B cell (primary cell): ENCODE measurements at regions not wholly inside any gene's neighbourhood (a gene's known extent, or its start where the extent isn't known, plus 50 kb on each side); places are given as distances from the start of the nearest gene placed in this dataset.

Experiments
- ATAC-seq: fragments of 200-7000 bp; cut with Tn5 transposase; one replicate; pipeline ENCODE4 v1.10.0; 2021; ENCODE audit warnings: low read depth, mild to moderate bottlenecking, moderate number of reproducible peaks, moderate library complexity
- CTCF ChIA-PET: fragments of 350-600 bp; sonication (Branson Sonifier 250); formaldehyde crosslinking; loops from one replicate; lab custom pipeline; 2021; ENCODE audit warnings: antibody characterized with exemption, inconsistent platforms; lab: Charles Lee
- POLR2A ChIA-PET: fragments of 350-600 bp; sonication (Branson Sonifier 250); formaldehyde crosslinking; loops from one replicate; lab custom pipeline; 2021; ENCODE audit warnings: antibody characterized with exemption; lab: Charles Lee
- DNase-seq: peaks from one replicate; pipeline ENCODE4 v3.0.0; 2013
- H2AFZ ChIP-seq: 2 replicates; pipeline ENCODE4 v1.6.1; 2012; ENCODE audit warnings: mild to moderate bottlenecking, low read depth, low read length; ENCODE audit not compliant: insufficient read depth, poor library complexity, severe bottlenecking
- H3K27ac ChIP-seq, 2 donors: 1 replicate in 1 of 2; 2 replicates in 1 of 2; pipeline ENCODE4 v1.5.1; 2012 to 2013; ENCODE audit warnings: low read length in 2 of 2, mild to moderate bottlenecking in 2 of 2, moderate library complexity in 1 of 2
- H3K27me3 ChIP-seq, 4 experiments: fragments of 200-600 bp in 1 of 4; sonication (generic) in 1 of 4; replicated peaks in 1 of 4; 1 replicate in 2 of 4; 2 replicates in 2 of 4; pipeline versions ENCODE4 v1.6.1 to v1.7.0; 2013 to 2016; ENCODE audit warnings: low read length in 3 of 4, mild to moderate bottlenecking in 2 of 4, mixed read lengths in 1 of 4, moderate library complexity in 1 of 4; ENCODE audit not compliant: insufficient read depth in 4 of 4, control insufficient read depth in 3 of 4; ENCODE audit errors: control extremely low read depth in 1 of 4
- H3K36me3 ChIP-seq, 2 experiments: replicated peaks in 1 of 2; 1 replicate in 1 of 2; 2 replicates in 1 of 2; pipeline versions ENCODE4 v1.6.1 to v1.7.1; 2013; ENCODE audit warnings: low read length in 1 of 2; ENCODE audit not compliant: insufficient read depth in 2 of 2, control insufficient read depth in 1 of 2; ENCODE audit errors: control extremely low read depth in 1 of 2, extremely low read depth in 1 of 2
- H3K4me1 ChIP-seq, 2 donors: fragments of 200-600 bp in 1 of 2; sonication (generic) in 1 of 2; 1 replicate in 1 of 2; 2 replicates in 1 of 2; pipeline versions ENCODE4 v1.5.1 to v1.6.1; 2013 to 2017; ENCODE audit warnings: low read length in 2 of 2; ENCODE audit not compliant: control insufficient read depth in 2 of 2, insufficient read depth in 2 of 2
- H3K4me2 ChIP-seq: replicated peaks from 2 replicates; pipeline ENCODE3; 2012; ENCODE audit warnings: mild to moderate bottlenecking, low read depth, low read length; ENCODE audit not compliant: poor library complexity, severe bottlenecking
- H3K4me3 ChIP-seq, 5 experiments: fragments of 200-600 bp in 1 of 5; sonication (generic) in 1 of 5; 1 replicate in 3 of 5; 2 replicates in 2 of 5; pipeline versions ENCODE4 v1.5.1 to v1.7.0; 2011 to 2016; ENCODE audit warnings: low read length in 4 of 5, mild to moderate bottlenecking in 4 of 5, low read depth in 2 of 5, control low read depth in 1 of 5, moderate library complexity in 1 of 5; ENCODE audit not compliant: insufficient read depth in 1 of 5; ENCODE audit errors: control extremely low read depth in 1 of 5, extremely low read depth in 1 of 5
- H3K79me2 ChIP-seq: fragments of 200-600 bp; sonication (generic); one replicate; pipeline ENCODE4 v1.6.0; 2016; ENCODE audit warnings: low read length; ENCODE audit not compliant: control insufficient read depth, insufficient read depth
- H3K9ac ChIP-seq: fragments of 200-600 bp; sonication (generic); 2 replicates; pipeline ENCODE4 v1.6.1; 2017; ENCODE audit warnings: mild to moderate bottlenecking, low read length, moderate library complexity
- H3K9me3 ChIP-seq, 3 donors: one replicate each; pipeline versions ENCODE4 v1.6.1 to v1.7.1; 2013; ENCODE audit warnings: low read length in 2 of 3; ENCODE audit not compliant: control insufficient read depth in 2 of 3, insufficient read depth in 1 of 3; ENCODE audit errors: control extremely low read depth in 1 of 3
- H4K20me1 ChIP-seq: 2 replicates; pipeline ENCODE4 v1.6.0; 2012; ENCODE audit warnings: mild to moderate bottlenecking, low read length; ENCODE audit not compliant: insufficient read depth, control insufficient read depth, poor library complexity, severe bottlenecking
- H3K27ac Mint-ChIP-seq: one replicate; pipeline ENCODE4 v1.8.0; 2021; ENCODE audit warnings: mixed read lengths
- H3K27me3 Mint-ChIP-seq: one replicate; pipeline ENCODE4 v1.8.0; 2021; ENCODE audit warnings: mixed read lengths
- H3K4me1 Mint-ChIP-seq: one replicate; pipeline ENCODE4 v1.8.0; 2021; ENCODE audit warnings: mixed read lengths
- H3K4me3 Mint-ChIP-seq: one replicate; pipeline ENCODE4 v1.8.0; 2021; ENCODE audit warnings: mixed read lengths
- H3K9me3 Mint-ChIP-seq: one replicate; pipeline ENCODE4 v1.8.0; 2022; ENCODE audit warnings: mixed read lengths; ENCODE audit not compliant: insufficient read depth
- CTCF ChIP-seq: fragments of 200-600 bp; IDR thresholded peaks from one replicate; pipeline ENCODE4 v1.8.0; 2022; ENCODE audit warnings: antibody characterized with exemption, mild to moderate bottlenecking
- EZH2 ChIP-seq: IDR thresholded peaks from 2 replicates; pipeline ENCODE4 v1.6.1; 2012; ENCODE audit warnings: borderline replicate concordance, low read depth, mild to moderate bottlenecking, moderate library complexity, low read length; ENCODE audit not compliant: insufficient read depth, poor library complexity, severe bottlenecking
- WGBS: methylation state at CpG from one replicate; pipeline ENCODE4 v1.1.5; 2013; ENCODE audit warnings: missing lambda C conversion rate; ENCODE audit not compliant: insufficient coverage; 5-methylcytosine and 5-hydroxymethylcytosine counted together
- intact Hi-C: fragments of 100-400 bp; cut with micrococcal nuclease; formaldehyde crosslinking; loops from one replicate; pipeline ENCODE4 v1.10.0; 2022

GRCh38 chr16:52727849-52728248 is 180.9 kb upstream of the TOX3 start:
- no peak overlapping the region for H3K4me3 Mint-ChIP-seq
- H3K4me2 ChIP-seq: no peak overlapping the region
- no peak overlapping the region for H3K4me3 ChIP-seq
- H3K9me3 ChIP-seq: peaks cover 0 to 11% (median 0%) of the 10 kb centered on the region in 3 donors
- WGBS: no CpG with 5 or more reads among the region's 4 CpGs
- H3K4me1 ChIP-seq: no peaks in the 10 kb centered on the region
- no peak for DNase-seq
- no peaks in the 10 kb centered on the region for H3K27me3 ChIP-seq
- ChIA-PET POLR2A (no interaction called here), CTCF (no interaction called here)
- no peaks in the 10 kb centered on the region for H3K27me3 Mint-ChIP-seq
- no peak for ATAC-seq
- H3K9ac ChIP-seq: no peak overlapping the region
- TF ChIP-seq CTCF (no peak), EZH2 (no peak)
- no peaks in the 10 kb centered on the region for H3K4me1 Mint-ChIP-seq
- intact Hi-C loops: no loop called here
- no peaks in the 10 kb centered on the region for H4K20me1 ChIP-seq
- no peak overlapping the region for H3K27ac Mint-ChIP-seq
- no peaks in the 10 kb centered on the region for H3K79me2 ChIP-seq
- H3K9me3 Mint-ChIP-seq: peaks cover 2% of the 10 kb centered on the region
- H3K27ac ChIP-seq: no peak overlapping the region
- no peaks in the 10 kb centered on the region for H3K36me3 ChIP-seq
- no peak overlapping the region for H2AFZ ChIP-seq

DNA sequence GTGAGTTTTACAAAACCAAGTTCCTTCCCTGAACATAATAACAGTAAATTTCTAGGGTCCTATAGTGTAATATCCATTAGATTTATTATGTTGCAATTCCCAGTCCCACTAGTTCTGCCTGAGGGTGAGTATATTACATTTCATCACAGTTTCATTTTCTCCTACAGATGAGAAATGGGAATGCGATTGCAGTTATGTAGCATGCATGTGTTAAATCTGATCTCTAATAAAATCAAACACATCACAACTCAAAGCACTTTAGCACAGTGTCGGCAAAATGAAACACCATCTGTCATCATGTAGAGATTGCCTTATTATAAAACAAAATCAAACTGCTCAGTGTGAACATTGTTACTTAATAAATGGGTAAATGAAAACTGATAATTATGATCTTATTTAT is 180.5 kb upstream of the TOX3 start:
- WGBS: no CpG with 5 or more reads among the region's 2 CpGs
- DNase-seq: no peak
- H3K27me3 Mint-ChIP-seq: no peaks in the 10 kb centered on the region

More for the DNA sequence above, 180.5 kb upstream of the TOX3 start:
- Histone ChIP-seq H4K20me1 (no peaks in the 10 kb centered on the region), H3K9ac (no peak overlapping the region), H3K4me3 (no peak overlapping the region), H3K9me3 (peaks cover 0 to 11% (median 0%) of the 10 kb centered on the region in 3 donors), H3K36me3 (no peaks in the 10 kb centered on the region), H3K4me2 (no peak overlapping the region), H3K27ac (no peak overlapping the region), H3K4me1 (no peaks in the 10 kb centered on the region), H2AFZ (no peak overlapping the region), H3K27me3 (no peaks in the 10 kb centered on the region), H3K79me2 (no peaks in the 10 kb centered on the region)
- H3K27ac Mint-ChIP-seq: no peak overlapping the region
- intact Hi-C loops: no loop called here
- H3K4me3 Mint-ChIP-seq: no peak overlapping the region
- ATAC-seq: no peak
- ChIA-PET CTCF (no interaction called here), POLR2A (no interaction called here)
- peaks cover 2% of the 10 kb centered on the region for H3K9me3 Mint-ChIP-seq
- H3K4me1 Mint-ChIP-seq: no peaks in the 10 kb centered on the region
- TF ChIP-seq CTCF: no peak
- no peak for TF ChIP-seq EZH2
